IPS DF 6.9 (cell line): ENCODE measurements at regions not wholly inside any gene's neighbourhood (a gene's known extent, or its start where the extent isn't known, plus 50 kb on each side); places are given as distances from the start of the nearest gene placed in this dataset.
"Not testable (repeated sequence)": the region's sequence is repeated elsewhere in the genome, so short reads cannot be mapped to it uniquely, and the experiment has no call there.

Experiments used
- DNase-seq: peaks from one replicate; pipeline ENCODE4 v3.0.0-alpha.2; 2013; ENCODE audit warnings: low read depth, low spot score
- H3K27ac ChIP-seq: one replicate; pipeline ENCODE4 v1.5.1; 2013; ENCODE audit warnings: low read length, control low read depth
- H3K27me3 ChIP-seq: 2 replicates; pipeline ENCODE4 v1.6.1; 2013; ENCODE audit warnings: mild to moderate bottlenecking, low read length; ENCODE audit not compliant: control insufficient read depth, insufficient read depth
- H3K36me3 ChIP-seq: 2 replicates; pipeline ENCODE4 v1.6.1; 2013; ENCODE audit warnings: low read length; ENCODE audit not compliant: control insufficient read depth, insufficient read depth
- H3K4me1 ChIP-seq: 2 replicates; pipeline ENCODE4 v1.6.1; 2013; ENCODE audit warnings: low read length; ENCODE audit not compliant: control insufficient read depth, insufficient read depth
- H3K4me3 ChIP-seq: 2 replicates; pipeline ENCODE4 v1.5.1; 2013; ENCODE audit warnings: mild to moderate bottlenecking, low read length
- H3K9me3 ChIP-seq: 2 replicates; pipeline ENCODE4 v1.6.1; 2013; ENCODE audit warnings: low read length, inconsistent platforms; ENCODE audit not compliant: control insufficient read depth, insufficient read depth
- WGBS: extraction: QIAGEN DNeasy Blood & Tissue Kit; methylation state at CpG from one replicate; pipeline ENCODE4 v1.1.7; 2013; ENCODE audit warnings: mixed read lengths, missing lambda C conversion rate; ENCODE audit not compliant: insufficient read length, insufficient coverage; 5-methylcytosine and 5-hydroxymethylcytosine counted together

GRCh38 chr1:761791-762190, 75.3 kb upstream of the OR4F16 start:
- H3K9me3 ChIP-seq, DNase-seq, H3K27me3 ChIP-seq, H3K4me1 ChIP-seq, H3K27ac ChIP-seq, H3K4me3 ChIP-seq, H3K36me3 ChIP-seq: not testable (repeated sequence)
- no CpG with 5 or more reads among the region's 2 CpGs for WGBS

GRCh38 chr1:771449-771848, 85.0 kb upstream of the OR4F16 start:
- H3K36me3 ChIP-seq, H3K27ac ChIP-seq, H3K27me3 ChIP-seq, DNase-seq, H3K4me3 ChIP-seq, H3K9me3 ChIP-seq, H3K4me1 ChIP-seq: not testable (repeated sequence)
- WGBS: no CpG with 5 or more reads among the region's 8 CpGs

GRCh38 chr1:777480-778180, 91.2 kb upstream of the OR4F16 start:
- not testable (repeated sequence) for H3K4me1 ChIP-seq, DNase-seq, H3K36me3 ChIP-seq, H3K9me3 ChIP-seq, H3K4me3 ChIP-seq, H3K27me3 ChIP-seq, H3K27ac ChIP-seq
- WGBS: no CpG with 5 or more reads among the region's 23 CpGs

GRCh38 chr1:778451-779278, 92.2 kb upstream of the OR4F16 start:
- not testable (repeated sequence) for H3K36me3 ChIP-seq, H3K4me1 ChIP-seq, H3K9me3 ChIP-seq, H3K27me3 ChIP-seq, H3K27ac ChIP-seq
- no CpG with 5 or more reads among the region's 65 CpGs for WGBS
- peak; percentile 82 for DNase-seq
- H3K4me3 ChIP-seq: peak overlapping the region; percentile 45

- WGBS: no CpG with 5 or more reads among the region's 13 CpGs
- not testable (repeated sequence) for H3K4me1 ChIP-seq, DNase-seq, H3K36me3 ChIP-seq, H3K9me3 ChIP-seq, H3K27ac ChIP-seq, H3K27me3 ChIP-seq, H3K4me3 ChIP-seq
Observed at GRCh38 chr1:779621-780020, 93.2 kb upstream of the OR4F16 start.

- Histone ChIP-seq H3K4me1 (no peaks in the 10 kb centered on the region), H3K9me3 (peaks cover 2% of the 10 kb centered on the region; the same call in 1 of the 2 replicates), H3K27ac (no peak overlapping the region), H3K4me3 (no peak overlapping the region), H3K36me3 (no peaks in the 10 kb centered on the region), H3K27me3 (no peaks in the 10 kb centered on the region)
- no CpG with 5 or more reads among the region's 13 CpGs for WGBS
- DNase-seq: no peak
Observed at GRCh38 chr1:788835-789234, 102.4 kb upstream of the OR4F16 start.

GRCh38 chr1:789606-790005, 103.2 kb upstream of the OR4F16 start:
- H3K27me3 ChIP-seq, H3K4me1 ChIP-seq, H3K9me3 ChIP-seq, DNase-seq, H3K4me3 ChIP-seq, H3K27ac ChIP-seq, H3K36me3 ChIP-seq: not testable (repeated sequence)
- WGBS: 100% methylated on average over 3 of the region's 17 CpGs

GRCh38 chr1:790388-790930, 104.0 kb upstream of the OR4F16 start:
- DNase-seq, H3K9me3 ChIP-seq, H3K36me3 ChIP-seq, H3K27ac ChIP-seq, H3K27me3 ChIP-seq, H3K4me1 ChIP-seq, H3K4me3 ChIP-seq: not testable (repeated sequence)
- WGBS: no CpG with 5 or more reads among the region's 10 CpGs

GRCh38 chr1:794310-794709, 107.9 kb upstream of the OR4F16 start:
- H3K9me3 ChIP-seq, H3K27ac ChIP-seq: not testable (repeated sequence)

GRCh38 chr1:794918-795584, 108.6 kb upstream of the OR4F16 start:
- not testable (repeated sequence) for H3K36me3 ChIP-seq, H3K4me3 ChIP-seq, H3K27ac ChIP-seq, H3K9me3 ChIP-seq, H3K27me3 ChIP-seq, DNase-seq, H3K4me1 ChIP-seq
- WGBS: no CpG with 5 or more reads among the region's 9 CpGs

More at GRCh38 chr1:794310-794709, 107.9 kb upstream of the OR4F16 start:
- not testable (repeated sequence) for DNase-seq, H3K27me3 ChIP-seq, H3K4me3 ChIP-seq, H3K4me1 ChIP-seq, H3K36me3 ChIP-seq
- no CpG with 5 or more reads among the region's 6 CpGs for WGBS
